KOPT-K1 (cell line): ENCODE measurements at regions not wholly inside any gene's neighbourhood (a gene's known extent, or its start where the extent isn't known, plus 50 kb on each side); places are given as distances from the start of the nearest gene placed in this dataset.
"Not testable (repeated sequence)": the region's sequence is repeated elsewhere in the genome, so short reads cannot be mapped to it uniquely, and the experiment has no call there.

Source experiments
- H3K27ac ChIP-seq: fragments of 200-600 bp; sonication (generic); 2 replicates; pipeline ENCODE4 v1.5.1; 2016; ENCODE audit warnings: antibody characterized with exemption, mild to moderate bottlenecking, low read depth, low read length; ENCODE audit not compliant: poor library complexity, severe bottlenecking
- H3K36me3 ChIP-seq: fragments of 200-600 bp; sonication (generic); 2 replicates; pipeline ENCODE4 v1.5.1; 2017; ENCODE audit warnings: antibody characterized with exemption, mild to moderate bottlenecking, low read length, moderate library complexity; ENCODE audit not compliant: insufficient read depth
- H3K9me3 ChIP-seq: fragments of 200-600 bp; sonication (generic); 2 replicates; pipeline ENCODE4 v1.5.1; 2017; ENCODE audit warnings: antibody characterized with exemption, low read length, mild to moderate bottlenecking; ENCODE audit not compliant: insufficient read depth, poor library complexity, severe bottlenecking

GRCh38 chr1:213418268-213419071, 367.4 kb downstream of the RPS6KC1 start:
- Histone ChIP-seq H3K27ac (no peak overlapping the region), H3K36me3 (no peaks in the 10 kb centered on the region), H3K9me3 (no peaks in the 10 kb centered on the region)

- Histone ChIP-seq H3K9me3 (no peaks in the 10 kb centered on the region), H3K27ac (no peak overlapping the region), H3K36me3 (no peaks in the 10 kb centered on the region)
Measured at GRCh38 chr1:213419401-213420030, 368.5 kb downstream of the RPS6KC1 start.

DNA sequence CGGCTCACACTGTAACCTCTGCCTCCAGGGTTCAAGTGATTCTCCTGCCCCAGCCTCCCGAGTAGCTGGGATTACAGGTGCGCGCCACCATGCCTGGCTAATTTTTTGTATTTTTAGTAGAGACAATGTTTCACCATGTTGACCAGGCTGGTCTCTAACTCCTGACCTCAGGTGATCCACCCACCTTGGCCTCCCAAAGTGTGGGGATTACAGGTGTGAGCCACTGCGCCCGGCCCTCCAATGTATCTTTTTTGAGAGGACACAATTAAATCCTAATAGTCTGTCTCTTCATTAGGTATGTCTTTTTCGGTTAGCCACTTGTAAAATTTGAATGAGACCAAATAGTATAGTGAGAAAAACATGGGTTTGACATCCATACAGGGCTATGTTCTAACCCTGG, 370.1 kb downstream of the RPS6KC1 start:
- H3K36me3 ChIP-seq, H3K9me3 ChIP-seq, H3K27ac ChIP-seq: not testable (repeated sequence)

DNA sequence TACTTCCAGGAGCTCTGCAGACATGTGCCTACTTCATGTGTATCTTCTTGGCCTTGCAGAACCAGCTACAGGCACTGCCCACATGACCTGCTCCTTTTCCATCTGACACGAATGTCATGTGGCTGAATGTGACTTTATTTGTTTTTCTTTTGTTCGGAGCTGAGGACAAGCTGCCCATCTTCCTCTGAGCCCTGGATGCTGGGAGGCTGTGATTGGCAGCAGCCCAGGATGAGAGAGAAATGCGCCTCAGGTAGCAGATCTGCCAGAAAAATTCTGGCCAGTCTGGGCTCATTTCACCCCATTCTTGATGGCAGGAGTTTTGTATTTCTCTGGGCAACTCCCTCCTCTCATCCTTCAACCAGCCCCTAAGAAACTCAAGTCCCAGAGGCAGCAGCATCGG, 372.0 kb downstream of the RPS6KC1 start:
- Histone ChIP-seq H3K9me3 (no peaks in the 10 kb centered on the region), H3K36me3 (no peaks in the 10 kb centered on the region), H3K27ac (no peak overlapping the region)

DNA sequence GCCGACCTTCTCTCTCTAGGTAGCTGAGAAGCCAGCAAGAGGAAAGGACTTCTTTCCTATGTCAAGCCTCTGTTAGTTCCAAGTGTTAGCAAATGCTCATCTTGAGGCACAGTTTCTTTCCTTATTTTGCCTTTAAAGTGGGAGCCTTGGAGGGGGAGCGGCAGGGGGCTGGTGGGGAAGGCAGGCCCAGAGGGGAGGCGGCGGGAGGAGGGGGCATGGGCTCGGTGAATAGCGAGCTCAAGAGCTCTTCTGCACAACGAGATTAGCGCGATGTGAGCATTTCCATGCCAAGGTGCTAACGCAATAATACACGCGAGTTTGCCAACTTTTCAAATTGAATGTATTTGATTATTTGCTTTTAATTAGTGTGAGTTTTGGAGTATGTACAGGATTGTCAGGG, 372.6 kb downstream of the RPS6KC1 start:
- Histone ChIP-seq H3K36me3 (no peaks in the 10 kb centered on the region), H3K27ac (no peak overlapping the region), H3K9me3 (no peaks in the 10 kb centered on the region)

- no peaks in the 10 kb centered on the region for H3K9me3 ChIP-seq
- H3K36me3 ChIP-seq, result no peaks in the 10 kb centered on the region
- H3K27ac ChIP-seq, result no peak overlapping the region
Measured at GRCh38 chr1:213425376-213426030, 374.5 kb downstream of the RPS6KC1 start.

GRCh38 chr1:213429642-213430041, 378.6 kb downstream of the RPS6KC1 start:
- H3K27ac ChIP-seq, result no peak overlapping the region
- H3K9me3 ChIP-seq, result no peaks in the 10 kb centered on the region
- H3K36me3 ChIP-seq, result no peaks in the 10 kb centered on the region

DNA sequence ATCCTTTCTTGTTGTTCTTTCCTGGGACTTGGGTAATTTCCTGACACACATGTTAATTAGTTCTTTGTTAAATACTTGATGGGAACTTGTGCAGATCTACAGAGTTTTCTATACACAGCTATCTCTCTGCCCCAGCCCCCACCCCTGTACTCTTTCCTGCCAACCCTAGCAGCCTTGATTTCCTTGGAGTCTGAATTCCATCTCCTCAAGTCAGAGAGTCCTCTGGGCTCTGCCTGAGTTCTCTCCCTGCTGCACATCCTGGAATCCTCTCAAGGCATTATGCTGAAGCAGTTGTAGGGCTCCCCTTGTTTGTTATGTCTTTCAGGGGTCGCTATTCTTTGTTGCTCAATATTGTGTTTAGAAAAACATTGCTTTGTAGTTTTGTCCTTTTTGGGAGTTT, 384.7 kb downstream of the RPS6KC1 start:
- no peaks in the 10 kb centered on the region for H3K9me3 ChIP-seq
- H3K36me3 ChIP-seq, result no peaks in the 10 kb centered on the region
- H3K27ac ChIP-seq, result no peak overlapping the region

DNA sequence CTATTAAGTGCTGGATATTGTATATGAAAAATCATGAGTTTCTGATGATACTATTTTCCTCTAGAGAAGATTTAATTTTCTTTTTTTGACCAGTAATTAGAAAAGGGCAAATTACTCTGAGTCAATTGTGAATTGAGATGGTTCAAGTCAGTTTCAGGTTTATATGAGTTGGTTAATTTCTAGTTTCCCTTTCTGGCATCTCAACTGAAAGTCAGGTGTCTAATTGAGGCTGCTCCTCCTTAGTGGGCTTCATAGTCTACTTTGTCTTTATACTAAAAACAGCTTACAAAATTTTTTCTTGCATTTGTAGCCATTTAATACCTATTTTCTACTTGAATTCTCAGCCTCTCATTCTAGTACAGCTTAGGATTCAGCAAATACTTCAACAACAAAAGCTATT, 387.3 kb downstream of the RPS6KC1 start:
- Histone ChIP-seq H3K36me3 (no peaks in the 10 kb centered on the region), H3K27ac (no peak overlapping the region), H3K9me3 (no peaks in the 10 kb centered on the region)

GRCh38 chr1:213439703-213440102, 388.7 kb downstream of the RPS6KC1 start:
- H3K27ac ChIP-seq, result no peak overlapping the region
- H3K36me3 ChIP-seq, result no peaks in the 10 kb centered on the region
- no peaks in the 10 kb centered on the region for H3K9me3 ChIP-seq

DNA sequence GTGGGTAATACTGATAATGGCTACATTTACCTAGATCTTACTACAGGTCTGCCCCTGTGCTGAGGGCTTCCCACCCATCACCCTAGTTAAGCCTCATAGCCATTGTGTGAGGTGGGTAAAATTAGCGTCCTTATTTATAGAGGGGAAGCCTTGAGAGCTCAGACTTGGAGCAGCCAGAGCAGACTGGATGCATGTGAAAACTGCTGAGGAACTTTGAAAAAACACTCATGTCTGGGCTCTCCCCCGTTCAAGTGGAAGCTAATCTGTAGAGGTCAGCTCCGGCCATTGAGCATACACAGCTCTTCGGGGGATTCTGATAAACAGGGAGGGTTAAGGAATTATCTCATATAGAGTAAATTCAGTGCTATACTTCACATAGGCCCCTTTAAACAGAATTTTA, 389.7 kb downstream of the RPS6KC1 start:
- H3K27ac ChIP-seq, result no peak overlapping the region
- H3K9me3 ChIP-seq, result no peaks in the 10 kb centered on the region
- no peaks in the 10 kb centered on the region for H3K36me3 ChIP-seq

DNA sequence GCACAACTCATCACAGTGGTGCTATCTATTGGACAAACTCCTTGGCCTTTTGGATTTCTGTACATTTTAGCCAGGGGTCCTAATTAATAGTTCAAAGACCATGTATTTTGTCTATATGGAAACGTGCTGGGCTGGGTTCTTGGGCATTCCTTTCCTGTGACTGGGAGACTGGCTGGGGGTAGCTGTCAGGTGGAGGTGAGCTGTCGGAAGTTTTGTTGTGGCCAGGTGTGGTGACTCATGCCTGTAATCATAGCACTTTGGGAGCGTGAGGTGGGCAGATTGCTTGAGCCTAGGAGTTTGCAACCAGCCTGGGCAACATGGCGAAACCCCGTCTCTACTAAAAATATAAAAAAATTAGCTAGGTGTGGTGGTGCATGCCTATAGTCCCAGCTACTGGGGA, 392.4 kb downstream of the RPS6KC1 start:
- Histone ChIP-seq H3K36me3 (no peaks in the 10 kb centered on the region), H3K27ac (no peak overlapping the region), H3K9me3 (no peaks in the 10 kb centered on the region)

DNA sequence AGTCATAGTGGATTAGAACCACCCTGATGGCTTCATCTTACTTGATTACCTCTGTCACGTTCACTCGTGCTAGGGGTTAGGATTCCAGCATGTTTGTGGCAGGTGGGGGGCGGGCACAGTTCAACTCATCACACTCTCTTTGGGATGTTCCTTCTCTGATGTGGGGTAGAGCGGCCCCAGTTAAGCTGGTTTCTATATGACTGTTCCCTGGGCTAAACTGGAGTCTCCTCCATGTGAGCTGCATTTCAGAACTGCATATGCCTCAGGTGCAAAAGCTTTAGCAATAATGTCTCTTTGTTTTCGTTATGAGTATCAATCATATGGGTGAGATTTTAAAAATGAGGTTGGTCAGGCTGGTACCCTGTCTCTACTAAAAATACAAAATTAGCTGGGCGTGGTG, 393.2 kb downstream of the RPS6KC1 start:
- Histone ChIP-seq H3K9me3 (no peaks in the 10 kb centered on the region), H3K36me3 (no peaks in the 10 kb centered on the region), H3K27ac (no peak overlapping the region)

DNA sequence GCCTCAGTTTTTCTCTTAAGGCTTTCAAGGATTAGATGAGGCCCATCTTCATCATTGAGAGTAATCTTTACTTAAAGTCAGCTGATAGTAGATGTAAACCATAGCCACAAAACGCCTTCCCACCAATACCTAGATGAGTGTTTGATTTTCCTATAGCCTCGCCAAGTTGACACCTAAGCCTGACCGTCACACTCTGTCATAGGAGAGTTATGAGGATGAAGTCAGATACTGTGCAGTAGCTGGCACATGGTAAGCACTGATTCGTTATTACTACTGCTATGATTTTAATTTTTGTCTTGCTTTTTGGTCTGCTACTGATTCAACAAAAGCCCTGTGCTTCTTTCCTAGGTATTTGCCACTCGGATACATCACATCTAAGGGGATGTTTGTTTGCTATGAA, 395.5 kb downstream of the RPS6KC1 start:
- H3K36me3 ChIP-seq, result no peaks in the 10 kb centered on the region
- no peak overlapping the region for H3K27ac ChIP-seq
- no peaks in the 10 kb centered on the region for H3K9me3 ChIP-seq

- Histone ChIP-seq H3K27ac (no peak overlapping the region), H3K9me3 (no peaks in the 10 kb centered on the region), H3K36me3 (no peaks in the 10 kb centered on the region)
Measured at GRCh38 chr1:213448360-213448759, 397.3 kb downstream of the RPS6KC1 start.
